Activated T-helper 1 cell treated with anti-CD3 and anti-CD28 coated beads, Interleukin-12 subunit alpha, Interleukin-12 subunit beta, Interleukin-2, Interleukin-4 antibody, amounts not matched to agents 30 ng/mL and 10 ng/mL and 1 ng/mL, durations not matched to agents 14 hours and 24 hours and 36 hours (primary cell): ENCODE measurements at regions not wholly inside any gene's neighbourhood (a gene's known extent, or its start where the extent isn't known, plus 50 kb on each side); places are given as distances from the start of the nearest gene placed in this dataset.

Source experiments
- DNase-seq: peaks from one replicate; pipeline ENCODE4 v3.0.0; 2021; ENCODE audit warnings: low spot score
- H3K27ac Mint-ChIP-seq: one replicate; pipeline ENCODE4 v1.8.0; 2021; ENCODE audit warnings: mild to moderate bottlenecking, mixed read lengths
- H3K27me3 Mint-ChIP-seq: one replicate; pipeline ENCODE4 v1.8.0; 2022; ENCODE audit warnings: mild to moderate bottlenecking, moderate library complexity, mixed read lengths; ENCODE audit not compliant: insufficient read depth
- H3K36me3 Mint-ChIP-seq: one replicate; pipeline ENCODE4 v1.8.0; 2021; ENCODE audit warnings: low read depth, mixed read lengths
- H3K4me1 Mint-ChIP-seq: one replicate; pipeline ENCODE4 v1.8.0; 2021; ENCODE audit warnings: low read depth, mixed read lengths
- H3K4me3 Mint-ChIP-seq: one replicate; pipeline ENCODE4 v1.8.0; 2021; ENCODE audit warnings: mild to moderate bottlenecking, moderate library complexity, mixed read lengths
- H3K9me3 Mint-ChIP-seq: one replicate; pipeline ENCODE4 v1.8.0; 2021; ENCODE audit warnings: mixed read lengths
- intact Hi-C: fragments of 100-400 bp; cut with micrococcal nuclease; formaldehyde crosslinking; loops from one replicate; pipeline ENCODE4 v1.15.1; 2024

DNA sequence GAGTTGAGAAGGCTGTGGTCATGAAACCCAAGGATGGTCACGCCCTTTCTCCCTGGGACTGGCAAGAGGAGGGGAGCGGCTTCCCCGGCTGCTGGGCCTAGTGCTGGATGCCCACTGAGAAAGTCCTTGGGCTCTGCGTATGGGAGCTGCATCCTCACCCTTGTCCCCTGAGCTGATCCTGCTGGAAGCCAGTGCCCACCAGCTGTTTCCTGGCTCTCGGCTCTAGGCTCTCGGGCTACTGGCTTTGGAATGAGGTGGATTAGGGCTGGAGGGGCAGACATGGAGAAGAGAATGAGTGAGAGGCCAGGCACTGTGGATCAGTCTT is 149.3 kb upstream of the PPP1R26 start:
- Mint-ChIP-seq H3K9me3 (peaks cover 3% of the 10 kb centered on the region), H3K27ac (no peak overlapping the region), H3K4me1 (no peaks in the 10 kb centered on the region), H3K27me3 (peaks cover 2% of the 10 kb centered on the region), H3K36me3 (no peaks in the 10 kb centered on the region), H3K4me3 (no peak overlapping the region)
- DNase-seq = no peak
- intact Hi-C loops = no loop called here

DNA sequence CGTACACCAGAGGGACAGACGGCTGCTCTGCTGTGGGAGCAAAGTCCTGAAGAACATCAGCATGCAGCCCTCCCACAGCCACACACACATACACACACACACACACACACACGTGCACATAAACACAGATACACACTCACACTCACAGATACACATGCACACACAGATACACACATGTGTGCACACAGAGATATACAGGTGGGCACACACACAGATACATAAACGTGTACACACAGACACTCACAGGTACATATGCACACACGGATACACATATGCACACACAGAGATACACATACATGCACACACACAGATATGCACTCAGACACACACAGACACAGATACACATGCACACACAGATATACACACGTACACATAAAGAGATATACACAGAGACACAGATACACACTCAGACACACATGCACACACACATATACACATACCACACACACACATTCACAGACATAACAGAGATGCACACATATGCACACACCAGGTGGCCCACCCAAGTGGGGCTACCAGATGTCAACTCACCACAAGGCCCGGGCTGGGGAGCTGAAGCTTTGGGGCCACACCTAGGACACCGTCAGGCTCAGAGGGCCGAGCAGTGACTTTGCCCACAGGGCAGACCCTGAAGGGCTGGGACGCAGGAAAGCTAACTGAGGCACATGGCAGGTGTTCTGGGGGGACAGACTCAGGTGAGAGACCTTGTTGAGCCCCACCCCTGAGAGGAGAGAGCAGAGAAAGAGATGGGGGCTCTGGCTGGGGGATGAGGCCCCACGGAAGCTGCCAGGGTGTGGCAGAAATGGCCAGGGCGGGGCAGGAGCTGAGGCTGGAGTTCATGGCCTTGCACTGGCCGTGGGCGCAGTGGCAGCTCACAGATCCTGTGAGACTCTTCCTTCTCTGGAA is 148.6 kb upstream of the PPP1R26 start:
- H3K4me1 Mint-ChIP-seq = no peaks in the 10 kb centered on the region
- H3K27ac Mint-ChIP-seq = no peak overlapping the region
- no peak overlapping the region for H3K4me3 Mint-ChIP-seq
- intact Hi-C loops = no loop called here
- DNase-seq = no peak
- H3K36me3 Mint-ChIP-seq = no peaks in the 10 kb centered on the region
- peaks cover 3% of the 10 kb centered on the region for H3K9me3 Mint-ChIP-seq
- H3K27me3 Mint-ChIP-seq = peaks cover 2% of the 10 kb centered on the region

DNA sequence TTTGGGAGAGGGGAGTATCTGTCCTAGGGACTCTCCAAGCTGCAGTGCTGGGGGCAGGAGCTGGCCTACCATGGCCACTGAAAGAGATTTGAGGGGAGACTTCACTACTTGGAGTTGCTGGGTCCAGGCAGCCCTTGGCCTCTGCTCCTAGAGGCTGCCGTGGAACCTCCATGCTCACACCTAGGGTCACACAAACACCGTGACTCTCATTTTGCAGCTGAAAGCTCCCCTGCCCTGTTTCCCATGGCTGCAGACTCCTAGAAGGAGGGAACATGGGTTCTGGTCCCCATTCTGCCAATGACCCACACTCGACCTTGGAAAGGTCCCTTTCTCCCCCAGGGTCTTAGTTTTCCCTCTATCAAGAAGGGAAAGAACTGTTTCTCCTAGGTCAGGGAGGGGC is 147.1 kb upstream of the PPP1R26 start:
- H3K9me3 Mint-ChIP-seq = peaks cover 3% of the 10 kb centered on the region
- H3K4me1 Mint-ChIP-seq = no peaks in the 10 kb centered on the region
- H3K27me3 Mint-ChIP-seq = no peaks in the 10 kb centered on the region
- intact Hi-C loops = no loop called here
- no peaks in the 10 kb centered on the region for H3K36me3 Mint-ChIP-seq
- no peak for DNase-seq
- H3K27ac Mint-ChIP-seq = no peak overlapping the region
- no peak overlapping the region for H3K4me3 Mint-ChIP-seq

DNA sequence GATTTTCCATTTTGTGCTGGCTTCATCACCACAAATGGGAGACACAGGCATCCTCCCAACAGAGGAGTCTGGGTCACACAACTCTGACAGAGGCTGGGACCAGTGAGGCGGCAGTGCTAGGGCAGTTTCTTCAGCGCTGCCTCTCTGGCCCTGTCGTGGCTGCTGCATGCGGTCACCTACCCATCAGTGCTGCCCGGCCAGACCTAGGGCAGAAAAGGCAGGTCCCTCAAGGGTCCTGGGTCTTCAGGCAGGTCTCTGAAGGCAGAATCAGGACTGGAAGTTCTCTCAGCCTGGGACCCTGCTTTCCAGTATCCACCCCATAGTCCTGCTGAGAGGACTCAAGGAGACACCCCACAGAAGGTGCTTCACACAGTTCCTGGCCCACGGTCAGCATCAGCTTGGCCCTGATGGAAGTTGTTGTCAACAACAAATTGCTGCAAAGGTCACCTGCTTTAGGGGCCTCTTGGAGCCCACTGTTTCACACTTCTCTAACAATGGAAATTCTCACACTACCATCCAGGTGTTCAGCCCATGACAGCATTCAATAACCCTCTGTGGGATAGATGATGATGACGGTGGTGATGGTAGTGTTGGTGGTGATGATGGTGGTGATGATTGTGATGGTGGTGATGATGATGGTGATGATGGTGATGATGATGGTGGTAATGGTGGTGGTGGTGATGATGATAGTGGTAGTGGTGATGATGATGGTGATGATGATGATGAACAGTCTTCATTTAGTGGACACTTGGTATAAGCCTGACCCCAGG is 146.4 kb upstream of the PPP1R26 start:
- Mint-ChIP-seq H3K4me3 (no peak overlapping the region), H3K27me3 (no peaks in the 10 kb centered on the region), H3K4me1 (no peaks in the 10 kb centered on the region), H3K27ac (no peak overlapping the region), H3K9me3 (no peaks in the 10 kb centered on the region), H3K36me3 (no peaks in the 10 kb centered on the region)
- intact Hi-C loops = no loop called here
- no peak for DNase-seq

DNA sequence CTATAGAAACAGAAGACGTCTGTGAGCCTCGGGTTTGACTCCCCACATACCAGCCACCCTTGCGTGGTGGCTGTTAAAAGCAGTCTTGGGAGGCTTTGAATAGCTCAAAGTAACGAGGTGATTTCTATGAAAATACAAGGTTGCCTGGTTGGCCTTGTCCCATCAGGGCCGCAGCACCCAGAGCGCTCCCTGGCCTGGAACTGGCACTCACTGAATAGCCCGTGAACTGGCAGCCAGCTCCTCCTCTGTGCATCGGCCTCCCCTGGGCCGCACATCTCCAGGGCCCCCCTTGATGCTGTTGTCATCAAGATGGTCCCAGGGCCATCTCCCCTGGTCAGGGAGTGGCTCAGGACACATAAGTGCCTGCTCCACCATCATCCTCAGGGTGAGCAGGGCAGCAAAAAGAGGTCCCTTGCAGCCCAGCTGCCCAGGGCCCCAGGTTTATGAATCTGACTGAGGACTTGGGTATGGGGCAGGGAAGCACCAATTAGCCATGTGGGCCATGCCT is 144.6 kb upstream of the PPP1R26 start:
- Mint-ChIP-seq H3K27me3 (no peaks in the 10 kb centered on the region), H3K9me3 (no peaks in the 10 kb centered on the region), H3K4me1 (no peaks in the 10 kb centered on the region), H3K4me3 (no peak overlapping the region), H3K27ac (no peak overlapping the region), H3K36me3 (no peaks in the 10 kb centered on the region)
- intact Hi-C loops = no loop called here
- DNase-seq = no peak

DNA sequence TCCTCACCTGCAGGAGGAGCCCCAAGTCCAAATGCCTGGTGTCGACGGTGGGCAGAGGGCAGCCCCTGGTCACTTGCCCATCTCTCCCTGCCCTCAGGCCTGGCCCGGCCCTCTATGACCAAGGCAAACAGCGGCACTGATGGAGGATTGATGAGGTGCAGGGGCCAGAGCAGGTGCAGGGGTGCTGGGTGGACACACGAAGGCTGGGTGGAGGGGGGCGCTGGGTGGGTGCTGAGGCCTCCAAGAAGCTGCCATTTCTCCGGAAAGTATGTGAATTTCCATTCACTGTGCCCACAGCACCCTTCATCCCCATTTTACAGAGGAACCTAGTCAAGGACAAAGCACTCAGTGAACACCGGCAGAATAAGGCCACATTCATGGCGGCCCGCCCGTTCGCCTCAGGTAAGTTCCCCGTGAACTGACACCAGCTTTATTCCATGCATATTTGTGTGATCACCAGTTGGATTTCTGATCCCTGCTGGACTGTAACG is 143.8 kb upstream of the PPP1R26 start:
- Mint-ChIP-seq H3K9me3 (no peaks in the 10 kb centered on the region), H3K4me3 (no peak overlapping the region), H3K36me3 (no peaks in the 10 kb centered on the region), H3K27ac (no peak overlapping the region), H3K27me3 (peaks cover 3% of the 10 kb centered on the region), H3K4me1 (no peaks in the 10 kb centered on the region)
- DNase-seq = no peak
- intact Hi-C loops = no loop called here

DNA sequence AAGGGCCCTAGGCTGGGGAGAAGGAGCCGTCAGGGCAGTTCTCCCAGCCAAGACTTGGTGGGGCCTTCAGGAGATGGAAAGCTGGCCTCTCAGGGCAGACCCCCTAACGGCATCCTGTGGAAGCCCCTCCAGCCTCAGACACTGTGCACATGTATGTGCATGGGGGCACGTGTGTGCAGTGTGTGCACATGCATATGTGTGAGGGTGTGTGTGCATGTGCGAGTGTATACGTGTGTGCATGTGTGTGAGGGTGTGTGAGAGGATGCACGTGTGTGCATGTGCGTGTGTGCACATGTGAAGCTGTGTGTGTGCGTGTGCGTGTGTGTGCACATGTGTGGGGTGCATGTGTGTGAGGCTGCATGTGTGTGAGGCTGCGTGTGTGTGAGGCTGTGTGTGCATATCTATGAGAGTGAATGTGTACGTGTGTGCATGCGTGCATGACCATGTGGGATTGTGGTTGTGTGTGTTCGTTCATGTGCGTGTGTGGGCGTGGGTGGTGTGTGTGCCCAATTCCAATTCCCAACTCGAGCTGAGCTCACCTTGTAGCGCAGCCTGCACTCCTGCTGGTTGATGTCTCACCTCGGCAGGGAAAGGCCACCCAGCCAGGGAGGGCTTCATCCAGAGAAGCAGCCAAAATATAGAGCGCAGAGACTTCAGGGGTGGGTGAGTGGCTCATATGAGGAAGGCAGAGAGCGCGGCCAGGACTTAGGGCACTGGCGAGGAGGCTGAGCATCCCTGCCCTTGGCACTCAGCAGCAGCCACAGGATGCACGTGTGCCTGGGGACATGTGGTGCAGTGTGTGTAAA is 142.7 kb upstream of the PPP1R26 start:
- Mint-ChIP-seq H3K27ac (no peak overlapping the region), H3K4me3 (no peak overlapping the region), H3K4me1 (no peaks in the 10 kb centered on the region), H3K27me3 (peaks cover 3% of the 10 kb centered on the region), H3K36me3 (no peaks in the 10 kb centered on the region), H3K9me3 (no peaks in the 10 kb centered on the region)
- intact Hi-C loops = no loop called here
- no peak for DNase-seq

DNA sequence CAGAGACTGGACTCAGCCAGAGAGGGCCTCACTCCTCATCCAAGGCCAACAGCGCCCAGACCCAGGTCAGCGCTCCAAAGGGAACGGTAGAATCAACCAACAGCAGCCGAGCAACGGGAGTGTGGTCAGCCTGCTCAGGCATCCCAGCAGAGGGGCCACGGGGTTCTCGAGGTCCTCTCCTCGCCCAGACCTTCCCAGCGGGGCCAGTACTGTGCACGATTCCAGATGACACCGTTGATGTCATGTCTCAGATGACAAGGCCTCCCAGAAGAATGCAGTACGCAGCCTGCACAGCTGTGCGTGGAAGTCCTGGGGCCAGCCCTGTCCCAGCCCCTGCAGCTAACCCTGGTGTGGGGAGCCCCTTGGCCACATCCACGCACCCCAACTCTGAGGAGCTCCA is 141.0 kb upstream of the PPP1R26 start:
- peaks cover 3% of the 10 kb centered on the region for H3K27me3 Mint-ChIP-seq
- no peaks in the 10 kb centered on the region for H3K36me3 Mint-ChIP-seq
- no peaks in the 10 kb centered on the region for H3K4me1 Mint-ChIP-seq
- no peaks in the 10 kb centered on the region for H3K9me3 Mint-ChIP-seq
- H3K4me3 Mint-ChIP-seq = no peak overlapping the region
- no peak overlapping the region for H3K27ac Mint-ChIP-seq
- intact Hi-C loops = no loop called here
- DNase-seq = no peak

DNA sequence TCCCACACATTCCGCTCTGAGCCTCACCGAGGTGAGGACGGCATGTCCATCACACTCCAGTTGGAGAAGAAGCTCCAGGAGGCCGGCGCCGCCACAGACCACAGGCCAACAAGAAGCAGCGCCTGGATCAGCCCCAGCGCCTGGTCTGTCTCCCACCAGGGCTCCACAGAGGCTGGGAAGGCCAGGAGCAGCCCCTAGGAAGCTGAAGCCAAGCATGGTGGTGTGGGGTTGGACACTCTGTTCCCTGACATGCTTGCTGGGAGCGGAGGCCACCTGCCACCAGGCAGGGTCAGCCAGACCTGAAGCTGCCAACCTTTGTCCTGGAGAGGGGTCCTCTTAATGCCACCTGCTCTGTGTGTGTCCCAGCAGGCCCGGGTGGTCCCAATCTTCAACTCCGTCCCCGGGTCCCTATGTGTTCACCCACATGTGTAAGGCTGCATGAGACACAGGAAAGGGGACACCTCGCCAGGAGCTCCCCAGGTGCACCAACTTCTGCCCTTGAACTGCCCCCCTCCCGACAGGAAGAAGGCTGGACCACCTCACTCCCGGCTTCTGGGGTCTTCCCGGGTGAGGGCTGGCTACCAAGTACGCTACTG is 140.1 kb upstream of the PPP1R26 start:
- H3K27ac Mint-ChIP-seq = no peak overlapping the region
- intact Hi-C loops = no loop called here
- H3K4me1 Mint-ChIP-seq = no peaks in the 10 kb centered on the region
- H3K9me3 Mint-ChIP-seq = no peaks in the 10 kb centered on the region
- DNase-seq = no peak
- H3K27me3 Mint-ChIP-seq = peaks cover 3% of the 10 kb centered on the region
- no peaks in the 10 kb centered on the region for H3K36me3 Mint-ChIP-seq
- no peak overlapping the region for H3K4me3 Mint-ChIP-seq

DNA sequence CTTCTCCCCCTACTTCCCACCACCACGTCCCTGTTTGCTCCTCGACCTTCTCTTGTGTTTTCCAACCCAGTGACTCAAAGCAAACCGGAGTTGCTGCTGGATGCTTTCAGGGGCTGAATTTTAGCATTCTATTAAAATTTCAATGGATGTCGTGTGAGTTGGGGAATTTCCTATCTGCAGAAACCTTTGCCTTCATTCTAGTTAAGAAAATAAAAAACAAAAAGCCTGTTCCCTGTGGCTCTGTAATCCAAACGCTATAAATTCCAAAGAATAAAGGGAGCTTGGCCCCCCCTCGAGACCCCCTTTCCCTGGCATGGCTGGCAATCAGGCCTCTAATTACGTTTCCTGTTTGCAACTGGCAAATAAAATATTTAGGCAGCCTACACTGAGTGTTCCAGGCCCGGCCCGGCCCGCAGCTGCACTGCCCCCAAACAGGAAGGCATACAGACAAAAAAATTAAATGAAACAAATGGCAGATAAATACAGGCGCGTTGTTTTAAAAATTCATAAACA is 139.4 kb upstream of the PPP1R26 start:
- DNase-seq = no peak
- Mint-ChIP-seq H3K4me1 (no peaks in the 10 kb centered on the region), H3K36me3 (no peaks in the 10 kb centered on the region), H3K27ac (no peak overlapping the region), H3K9me3 (no peaks in the 10 kb centered on the region), H3K4me3 (no peak overlapping the region), H3K27me3 (peaks cover 3% of the 10 kb centered on the region)
- intact Hi-C loops = no loop called here

DNA sequence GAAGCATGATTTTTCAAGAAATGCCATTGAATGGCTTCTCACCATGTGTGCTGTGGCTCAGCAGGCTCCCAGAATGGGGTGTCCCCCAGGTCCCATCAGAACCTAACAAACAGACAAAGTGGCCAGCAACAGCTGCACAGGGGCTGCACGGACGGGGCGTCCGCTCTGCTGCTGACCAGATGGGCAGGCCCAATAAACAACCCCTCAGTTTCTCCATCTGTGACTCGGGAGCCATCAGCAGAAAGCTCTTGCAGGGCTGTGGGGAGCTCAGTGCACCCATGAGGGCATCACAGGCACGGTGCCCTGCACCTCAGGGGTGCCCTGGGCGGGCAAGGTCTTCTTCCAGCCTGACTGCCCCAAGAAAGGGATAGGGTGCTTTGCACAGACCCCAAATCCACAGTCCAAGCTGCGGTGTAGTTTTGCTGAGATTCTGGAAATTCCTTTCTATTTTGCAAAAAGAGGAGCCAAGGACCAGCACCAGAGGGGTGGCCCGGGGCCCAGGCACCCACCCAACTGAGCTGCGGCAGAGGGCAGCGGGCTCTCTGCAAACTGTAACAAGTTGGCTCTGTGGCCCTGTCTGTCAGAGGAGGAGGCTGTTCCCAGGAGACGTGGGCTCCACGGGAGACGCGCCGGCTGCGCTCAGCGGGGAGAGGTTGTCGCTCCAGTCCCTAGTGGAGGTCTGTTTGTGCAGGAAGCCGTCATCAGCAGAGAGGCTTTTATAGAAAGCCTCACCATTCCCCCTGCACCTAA is 138.7 kb upstream of the PPP1R26 start:
- no peaks in the 10 kb centered on the region for H3K9me3 Mint-ChIP-seq
- DNase-seq = no peak
- no peak overlapping the region for H3K4me3 Mint-ChIP-seq
- no peaks in the 10 kb centered on the region for H3K4me1 Mint-ChIP-seq
- intact Hi-C loops = no loop called here
- H3K27me3 Mint-ChIP-seq = peaks cover 3% of the 10 kb centered on the region
- no peaks in the 10 kb centered on the region for H3K36me3 Mint-ChIP-seq
- H3K27ac Mint-ChIP-seq = no peak overlapping the region
